ENCODE measurements at regions not wholly inside any gene's neighbourhood (a gene's known extent, or its start where the extent isn't known, plus 50 kb on each side); places are given as distances from the start of the nearest gene placed in this dataset.

GRCh38 chr22:48898524-48899250, 929.0 kb downstream of the BRD1 start:
- DNase-seq (ENCODE audit: low read depth, low spot score), result no peak

- no peak for DNase-seq (ENCODE audit: low read depth, low spot score)
Measured at GRCh38 chr22:48897645-48898370, 929.9 kb downstream of the BRD1 start.

GRCh38 chr22:48896766-48897644, 930.7 kb downstream of the BRD1 start:
- no peak for DNase-seq (ENCODE audit: low read depth, low spot score)

GRCh38 chr22:48895831-48896765, 931.6 kb downstream of the BRD1 start:
- DNase-seq (ENCODE audit: low read depth, low spot score), result no peak

DNA sequence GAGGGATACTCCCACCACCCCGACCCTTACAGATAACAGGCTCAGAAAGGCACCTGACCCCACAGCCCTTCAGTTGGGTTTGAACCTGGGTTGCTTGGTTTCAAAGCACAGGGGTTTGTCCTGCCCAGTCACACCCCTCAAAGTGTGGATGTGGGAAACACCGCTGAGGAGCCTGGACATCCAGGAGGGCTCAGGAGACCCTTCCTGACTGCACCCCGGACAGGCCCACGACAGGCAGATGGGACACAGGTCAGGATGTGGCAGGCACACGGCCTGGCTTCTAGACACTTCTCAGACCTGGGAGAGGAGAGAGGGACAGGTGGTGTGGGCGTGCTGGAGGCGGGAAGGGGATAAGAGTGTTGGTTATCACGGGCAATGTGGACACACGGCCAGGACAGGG, 932.3 kb downstream of the BRD1 start:
- no peak for DNase-seq (ENCODE audit: low read depth, low spot score)

GRCh38 chr22:48894804-48895250, 932.8 kb downstream of the BRD1 start:
- no peak for DNase-seq (ENCODE audit: low read depth, low spot score)

DNA sequence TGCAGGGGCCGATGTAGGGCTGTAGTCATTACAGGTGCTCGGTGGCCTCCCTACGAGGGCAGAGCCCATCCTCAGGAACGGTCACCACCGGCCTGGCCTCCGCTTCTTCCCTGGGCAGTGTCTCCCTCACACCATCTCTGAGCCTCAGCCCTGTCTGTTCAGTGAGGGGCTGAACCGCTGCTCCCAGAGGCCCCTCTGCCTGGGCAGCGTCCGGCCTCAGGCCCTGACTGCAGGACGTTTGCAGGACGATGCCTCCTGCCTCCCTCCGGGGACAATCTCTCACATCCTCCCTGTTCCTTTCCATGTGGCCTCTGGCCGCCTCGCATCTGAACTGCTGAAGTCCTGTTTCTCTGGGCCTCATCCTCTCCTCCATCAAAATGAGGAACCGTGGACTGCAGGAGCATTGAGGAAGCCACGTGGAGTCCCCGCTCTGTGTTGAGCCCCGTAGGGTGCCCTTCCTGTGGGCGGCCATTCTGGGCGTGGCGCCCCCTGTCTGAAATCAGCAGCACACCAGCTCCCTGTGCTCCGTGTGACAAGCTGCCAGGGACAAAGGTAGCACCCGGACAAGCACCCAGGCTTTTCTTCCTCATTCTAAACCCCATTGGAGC, 933.5 kb downstream of the BRD1 start:
- no peak for DNase-seq (ENCODE audit: low read depth, low spot score)

- DNase-seq (ENCODE audit: low read depth, low spot score), result no peak
Measured at GRCh38 chr22:48893288-48894063, 934.2 kb downstream of the BRD1 start.

DNA sequence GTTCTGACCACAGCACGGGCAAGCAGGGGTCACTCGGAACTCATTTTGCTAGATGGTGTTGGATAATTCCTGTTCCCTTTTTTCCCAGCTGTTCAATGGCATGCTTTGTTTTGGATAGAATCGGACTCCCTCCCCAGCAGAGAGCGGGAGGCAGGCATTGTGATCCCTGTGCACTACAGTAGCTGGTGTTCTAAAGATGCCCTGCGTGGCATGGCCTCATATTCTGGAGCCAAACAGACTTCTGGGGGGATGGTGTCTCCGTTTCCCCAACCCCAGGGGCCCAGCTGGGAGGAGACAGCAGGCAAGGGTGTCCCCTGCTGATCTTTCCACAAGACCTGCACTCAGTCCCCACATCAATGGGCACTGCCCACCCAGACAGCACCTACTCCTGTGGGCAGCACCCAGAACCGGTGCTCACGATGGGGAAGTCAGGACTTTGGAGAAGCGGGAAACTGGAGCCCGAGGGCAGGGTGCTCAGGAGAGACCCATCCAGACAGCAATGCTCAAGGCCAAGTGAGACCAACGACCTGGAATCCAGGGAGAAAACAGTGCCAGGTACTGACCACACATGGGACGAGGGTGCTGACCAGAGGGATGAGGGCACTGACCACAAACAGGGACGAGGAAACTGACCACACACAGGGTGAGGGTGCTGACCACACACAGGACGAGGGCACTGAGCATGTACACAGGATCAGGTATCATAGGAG, 934.9 kb downstream of the BRD1 start:
- DNase-seq (ENCODE audit: low read depth, low spot score), result no peak

DNA sequence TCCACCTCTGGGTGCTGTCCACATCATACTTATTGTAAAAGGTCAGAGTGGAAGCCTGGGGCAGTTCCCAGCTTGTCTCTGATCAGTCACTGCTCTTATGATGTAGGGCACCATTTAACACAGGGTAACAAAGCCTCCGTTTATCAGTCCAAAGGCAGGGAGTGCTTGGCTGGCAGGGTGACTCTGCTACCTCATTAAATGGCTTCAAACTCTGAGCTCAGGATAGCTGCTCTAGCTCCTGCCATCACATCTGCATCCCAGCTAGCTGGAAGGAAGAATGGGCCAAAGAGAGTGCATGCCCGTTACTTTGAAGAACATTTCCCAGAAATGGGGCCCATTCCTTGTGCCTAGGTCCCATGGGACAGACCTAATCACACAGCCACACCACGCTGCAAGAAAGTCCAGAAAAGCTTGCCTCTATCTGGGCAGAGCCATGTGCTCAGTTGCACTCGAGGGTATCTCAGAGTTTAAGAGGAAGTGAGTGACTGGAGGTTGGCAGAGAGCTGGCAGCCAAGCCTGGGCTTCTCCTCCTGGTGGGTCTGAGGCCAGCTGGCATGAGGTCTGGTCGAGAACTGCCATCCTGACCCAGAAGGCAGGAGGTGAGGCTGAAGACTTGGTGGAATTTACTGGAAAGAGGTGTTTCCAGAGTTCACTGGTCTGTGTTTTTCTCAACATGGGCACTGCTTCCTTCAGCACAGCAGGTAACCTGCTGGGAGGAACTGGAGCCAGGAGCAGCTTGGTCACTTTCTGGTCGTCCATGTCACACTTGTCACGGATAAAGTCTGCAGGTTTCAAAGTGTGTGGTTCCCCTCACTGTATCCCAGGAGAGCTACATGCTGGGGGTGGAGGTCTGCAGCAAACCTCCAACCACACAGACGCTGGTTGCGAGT, 935.7 kb downstream of the BRD1 start:
- no peak for DNase-seq (ENCODE audit: low read depth, low spot score)

DNA sequence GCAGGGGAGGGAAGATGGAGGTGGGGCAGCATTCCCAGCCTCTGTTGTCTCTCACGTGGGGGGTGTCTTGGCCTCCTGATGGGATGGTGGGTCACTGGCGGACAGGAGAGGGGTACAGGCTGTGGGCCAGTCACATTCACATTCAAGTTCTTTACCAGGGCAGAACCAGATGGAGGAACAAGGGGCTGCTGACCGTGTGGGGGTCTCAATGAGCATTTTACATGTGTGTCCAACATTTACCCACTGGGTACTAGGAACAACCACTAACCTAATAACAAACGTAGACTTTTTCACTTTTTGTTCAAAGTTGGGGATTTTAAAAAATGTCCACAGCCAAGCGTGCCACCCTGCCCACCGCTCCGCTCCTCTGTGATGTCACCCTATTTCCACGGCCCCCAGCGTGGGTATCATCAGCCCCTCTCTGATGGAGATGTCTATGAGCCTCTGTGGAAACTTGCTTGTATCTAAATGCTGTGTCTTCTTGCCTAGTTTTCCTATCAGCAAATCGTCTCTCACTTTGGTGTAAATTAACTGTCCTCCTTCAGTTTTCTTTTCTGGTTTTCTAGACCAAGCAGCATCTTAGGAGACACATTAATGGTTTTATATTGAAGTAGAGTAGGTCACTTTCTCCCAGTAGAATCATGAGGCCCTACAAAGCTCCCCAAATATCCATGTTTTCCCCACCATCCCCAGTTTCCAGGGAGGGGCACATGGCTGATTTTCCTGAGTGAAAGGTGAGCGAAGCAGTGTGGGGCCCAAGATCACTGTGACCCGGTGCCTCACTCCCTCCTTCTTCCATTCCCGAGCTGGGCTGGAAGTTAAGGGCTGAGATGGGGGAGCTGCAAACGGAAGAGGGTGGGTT, 936.7 kb downstream of the BRD1 start:
- no peak for DNase-seq (ENCODE audit: low read depth, low spot score)

DNA sequence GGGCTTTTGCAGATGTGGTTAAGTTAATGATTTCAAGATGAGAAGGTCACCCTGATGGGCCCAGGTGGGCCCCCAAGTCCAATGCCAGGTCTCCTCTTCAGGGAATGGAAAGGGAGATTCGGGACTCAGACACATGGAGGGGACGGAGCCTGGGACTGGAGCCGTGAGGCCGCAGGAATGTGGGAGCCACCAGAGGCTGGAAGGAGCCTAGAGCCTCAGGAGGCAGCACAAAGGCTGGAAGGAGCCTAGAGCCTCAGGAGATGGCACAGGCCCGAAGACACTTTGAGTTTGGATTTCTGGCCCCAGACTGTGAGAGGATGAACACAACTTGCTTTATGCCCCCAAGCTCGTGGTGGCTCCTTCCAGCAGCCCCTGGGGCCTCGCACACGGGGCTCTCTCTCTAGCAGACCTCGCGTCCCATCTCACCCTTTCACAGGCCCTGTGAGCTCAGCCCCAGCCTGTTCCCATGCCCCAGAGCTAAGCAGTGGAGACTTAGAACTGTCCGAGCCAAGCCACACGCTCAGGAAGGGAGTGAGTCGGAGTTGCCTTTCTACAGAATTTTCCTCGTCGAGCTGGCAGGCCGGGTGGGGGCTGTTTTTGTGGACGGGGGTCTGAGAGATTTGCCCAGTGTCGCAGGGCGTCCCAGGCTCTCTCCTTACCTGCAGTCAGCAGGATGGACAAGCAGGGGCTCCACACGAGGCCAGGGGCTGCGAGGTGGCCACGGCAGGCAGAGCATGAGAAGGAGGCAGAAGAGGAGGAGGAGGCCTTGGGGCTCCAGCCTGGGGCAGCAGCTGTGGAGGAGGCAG, 937.6 kb downstream of the BRD1 start:
- no peak for DNase-seq (ENCODE audit: low read depth, low spot score)

- DNase-seq (ENCODE audit: low read depth, low spot score), result no peak
Measured at GRCh38 chr22:48889209-48889830, 938.4 kb downstream of the BRD1 start.

- DNase-seq (ENCODE audit: low read depth, low spot score), result no peak
Measured at GRCh38 chr22:48888466-48889208, 939.0 kb downstream of the BRD1 start.
